GM21576 (cell line): ENCODE measurements at regions not wholly inside any gene's neighbourhood (a gene's known extent, or its start where the extent isn't known, plus 50 kb on each side); places are given as distances from the start of the nearest gene placed in this dataset.
"Not testable (repeated sequence)": the region's sequence is repeated elsewhere in the genome, so short reads cannot be mapped to it uniquely, and the experiment has no call there.

ENCODE experiments used
- ATAC-seq: cut with Tn5 transposase; IDR thresholded peaks from one replicate; pipeline ENCODE4 v1.9.1; 2021; ENCODE audit warnings: mild to moderate bottlenecking, moderate library complexity; ENCODE audit not compliant: unreplicated experiment

GRCh38 chr13:71218960-71219359 lies 648.0 kb downstream of the DACH1 start:
- ATAC-seq = no peak

GRCh38 chr13:71217827-71218226 lies 649.2 kb downstream of the DACH1 start:
- ATAC-seq = no peak

- ATAC-seq = no peak
Observed at GRCh38 chr13:71214821-71215220, 652.2 kb downstream of the DACH1 start.

GRCh38 chr13:71214357-71214756 lies 652.6 kb downstream of the DACH1 start:
- no peak for ATAC-seq

GRCh38 chr13:71213252-71213821 lies 653.7 kb downstream of the DACH1 start:
- ATAC-seq = peak; percentile 67

- ATAC-seq = no peak
Observed at GRCh38 chr13:71210861-71211260, 656.1 kb downstream of the DACH1 start.

GRCh38 chr13:71209217-71209616 lies 657.8 kb downstream of the DACH1 start:
- no peak for ATAC-seq

GRCh38 chr13:71184583-71184982 lies 682.4 kb downstream of the DACH1 start:
- ATAC-seq = not testable (repeated sequence)

GRCh38 chr13:71183352-71183751 lies 683.7 kb downstream of the DACH1 start:
- not testable (repeated sequence) for ATAC-seq

GRCh38 chr13:71171740-71172139 lies 695.3 kb downstream of the DACH1 start:
- ATAC-seq = no peak

- ATAC-seq = no peak
Observed at GRCh38 chr13:71169180-71169579, 697.8 kb downstream of the DACH1 start.

- no peak for ATAC-seq
Observed at GRCh38 chr13:71156550-71156949, 710.5 kb downstream of the DACH1 start.

- no peak for ATAC-seq
Observed at GRCh38 chr13:71149498-71150363, 717.3 kb downstream of the DACH1 start.

- no peak for ATAC-seq
Observed at GRCh38 chr13:71149046-71149445, 718.0 kb downstream of the DACH1 start.

- ATAC-seq = no peak
Observed at GRCh38 chr13:71148396-71148795, 718.6 kb downstream of the DACH1 start.

GRCh38 chr13:71144883-71145282 lies 722.1 kb downstream of the DACH1 start:
- ATAC-seq = no peak

- no peak for ATAC-seq
Observed at GRCh38 chr13:71137101-71137500, 729.9 kb downstream of the DACH1 start.

- no peak for ATAC-seq
Observed at GRCh38 chr13:71124230-71124629, 742.8 kb downstream of the DACH1 start.

GRCh38 chr13:71118779-71119364 lies 748.1 kb downstream of the DACH1 start:
- ATAC-seq = no peak

- ATAC-seq = no peak
Observed at GRCh38 chr13:71117920-71118319, 749.1 kb downstream of the DACH1 start.

- ATAC-seq = no peak
Observed at GRCh38 chr13:71115301-71115700, 751.7 kb downstream of the DACH1 start.

- ATAC-seq = no peak
Observed at GRCh38 chr13:71096421-71096820, 770.6 kb downstream of the DACH1 start.
